Fibroblast of skin of left quadriceps (primary cell): ENCODE measurements at regions not wholly inside any gene's neighbourhood (a gene's known extent, or its start where the extent isn't known, plus 50 kb on each side); places are given as distances from the start of the nearest gene placed in this dataset.
A peak's percentile ranks its signal among the peaks of the same experiment; 100 is the strongest.
"Not testable (repeated sequence)": the region's sequence is repeated elsewhere in the genome, so short reads cannot be mapped to it uniquely, and the experiment has no call there.

Experiments
- DNase-seq, 2 experiments: peaks; one replicate each; pipeline ENCODE4 v3.0.0-alpha.2; 2013; ENCODE audit warnings: low read depth in 2 of 2

DNA sequence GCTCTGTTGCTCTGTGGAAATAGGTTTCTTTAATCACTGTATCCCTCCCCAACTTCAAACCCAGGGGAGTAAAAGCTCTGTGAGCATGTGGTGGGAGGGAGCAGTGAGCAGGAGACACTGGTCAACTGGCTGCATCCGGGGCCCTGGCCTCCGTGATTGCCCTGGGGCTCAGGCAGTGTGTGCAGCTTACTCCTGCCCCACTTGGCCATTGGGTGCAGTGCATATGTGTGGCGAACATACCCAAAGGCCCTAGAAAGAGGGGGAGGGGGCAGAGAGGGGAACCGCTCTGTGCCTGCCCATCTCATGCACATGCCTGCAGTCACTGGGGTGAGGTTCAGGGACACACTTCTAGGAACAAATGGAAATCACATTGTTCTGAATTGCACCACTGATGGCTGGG, 378.7 kb downstream of the ZBBX start:
- no peak for DNase-seq

DNA sequence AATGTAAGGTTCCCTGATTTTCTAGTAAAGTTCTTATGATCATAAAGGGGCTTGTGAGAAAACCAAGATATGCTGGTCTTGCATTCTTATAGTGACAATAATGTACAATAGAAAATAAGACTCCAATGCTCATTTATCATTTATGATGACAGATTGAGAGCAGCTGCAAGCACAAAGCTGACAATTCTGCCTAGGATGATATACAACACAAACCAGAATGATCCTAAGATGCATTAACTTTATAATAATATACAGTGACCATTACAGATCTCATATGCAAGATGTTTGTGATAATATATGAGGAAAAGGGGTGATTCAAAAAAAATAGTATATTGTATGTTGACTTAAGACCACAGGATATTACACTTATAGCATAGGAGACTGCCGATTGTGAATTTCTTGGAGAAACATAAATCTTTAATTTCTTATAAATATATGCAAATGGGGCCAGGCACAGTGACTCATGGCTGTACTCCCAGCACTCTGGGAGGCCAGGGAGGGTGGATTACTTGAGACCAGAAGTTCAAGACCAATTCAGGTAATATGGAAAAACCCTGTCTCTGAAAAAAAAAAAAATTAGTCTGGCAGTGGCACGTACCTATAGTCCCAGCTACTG, 387.0 kb downstream of the ZBBX start:
- DNase-seq, result no peak

DNA sequence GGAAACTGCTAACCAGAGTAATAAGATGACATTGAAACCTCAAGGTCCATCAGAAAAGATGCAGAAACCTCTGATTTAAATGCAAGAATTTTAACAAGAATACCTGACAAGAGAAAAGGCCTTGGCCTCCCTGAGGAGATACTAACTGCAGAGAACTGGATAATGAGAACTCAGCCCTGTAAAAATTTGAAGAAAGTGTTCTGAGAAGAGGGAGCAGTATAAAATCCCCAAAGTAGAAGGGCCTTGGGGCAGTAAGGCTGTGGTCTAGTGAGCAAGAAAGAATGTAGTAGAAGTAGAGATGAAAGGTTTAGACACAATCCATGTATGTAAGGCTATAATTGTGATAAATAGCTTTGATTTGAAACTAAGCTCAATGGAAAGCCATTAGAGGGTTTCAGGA, 394.1 kb downstream of the ZBBX start:
- DNase-seq, result no peak

GRCh38 chr3:166975796-166976195, 404.3 kb downstream of the ZBBX start:
- not testable (repeated sequence) for DNase-seq

DNA sequence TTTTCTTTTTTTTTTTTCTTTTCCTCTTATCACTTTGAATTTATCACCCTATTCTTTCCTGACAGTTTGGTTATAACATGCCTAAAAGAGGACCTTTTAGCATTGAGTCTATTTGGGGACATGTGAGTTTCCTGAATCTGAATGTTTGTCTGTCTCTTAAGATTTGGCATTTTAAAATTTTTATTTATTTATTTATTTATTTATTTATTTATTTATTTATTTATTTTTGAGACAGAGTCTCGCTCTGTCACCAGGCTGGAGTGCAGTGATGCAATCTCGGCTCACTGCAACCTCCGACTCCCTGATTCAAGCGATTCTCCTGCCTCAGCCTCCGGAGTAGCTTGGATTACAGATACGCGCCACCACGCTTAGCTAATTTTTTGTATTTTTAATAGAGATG, 412.4 kb downstream of the ZBBX start:
- not testable (repeated sequence) for DNase-seq

GRCh38 chr3:166962911-166963310, 417.2 kb downstream of the ZBBX start:
- no peak for DNase-seq

DNA sequence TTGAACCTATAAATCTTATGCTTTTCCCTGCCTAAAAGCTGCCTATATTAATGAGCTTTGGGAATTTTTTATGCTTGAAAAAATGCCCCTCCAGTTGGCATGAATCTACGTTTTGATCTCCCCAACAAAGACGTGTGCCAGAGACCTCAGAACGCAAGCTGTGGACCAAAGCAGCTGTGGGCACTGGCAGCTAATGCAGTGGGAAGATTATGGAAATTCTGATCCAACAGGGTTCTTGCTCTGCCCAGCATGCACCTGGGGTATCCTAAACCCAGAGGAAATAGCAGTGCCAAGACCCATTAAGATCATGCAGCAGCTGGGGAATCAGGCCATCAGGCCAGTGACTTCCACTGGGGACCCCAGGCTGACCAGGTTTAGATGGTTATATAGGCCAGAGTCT, 423.0 kb downstream of the ZBBX start:
- no peak for DNase-seq

DNA sequence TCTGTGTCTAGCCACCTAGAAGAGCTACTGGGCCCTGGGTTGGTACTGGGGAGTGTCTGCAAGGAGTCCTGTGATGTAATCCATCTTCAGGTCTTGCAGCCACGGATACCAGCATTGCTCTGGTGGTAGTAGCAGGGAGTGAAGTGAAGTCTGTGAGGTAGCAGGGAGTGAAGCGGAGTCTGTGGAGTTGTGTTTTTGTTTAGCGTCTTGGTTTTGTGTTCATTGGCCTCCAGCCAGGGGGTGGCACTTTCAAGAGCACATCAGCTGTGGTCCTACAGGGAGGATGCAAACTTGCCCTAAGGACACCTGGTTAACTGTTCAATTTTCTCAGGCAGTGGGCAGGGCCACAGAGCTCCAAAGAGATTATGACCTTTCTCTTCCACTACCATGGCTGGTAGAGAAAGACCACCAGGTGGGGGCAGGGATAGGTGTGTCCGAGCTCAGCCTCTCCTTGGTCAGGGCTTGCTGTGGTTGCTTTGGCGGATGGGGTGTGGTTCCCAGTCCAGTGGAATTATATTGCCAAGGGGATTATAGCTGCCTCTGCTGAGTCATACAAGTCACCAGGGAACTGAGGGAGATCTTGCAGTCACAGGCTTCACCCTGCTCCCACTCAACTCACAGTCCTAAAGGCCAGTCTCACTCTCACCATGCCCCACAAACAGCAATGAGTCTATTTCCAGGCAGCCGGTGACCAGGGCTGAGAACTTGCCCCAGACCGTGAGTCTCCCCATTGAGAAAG, 424.7 kb downstream of the ZBBX start:
- no peak for DNase-seq

GRCh38 chr3:166934879-166935278, 445.2 kb downstream of the ZBBX start:
- no peak for DNase-seq

GRCh38 chr3:166917437-166917836, 462.7 kb downstream of the ZBBX start:
- no peak for DNase-seq

- DNase-seq, result no peak
These were observed 477.7 kb downstream of the ZBBX start for GRCh38 chr3:166902374-166902773.

DNA sequence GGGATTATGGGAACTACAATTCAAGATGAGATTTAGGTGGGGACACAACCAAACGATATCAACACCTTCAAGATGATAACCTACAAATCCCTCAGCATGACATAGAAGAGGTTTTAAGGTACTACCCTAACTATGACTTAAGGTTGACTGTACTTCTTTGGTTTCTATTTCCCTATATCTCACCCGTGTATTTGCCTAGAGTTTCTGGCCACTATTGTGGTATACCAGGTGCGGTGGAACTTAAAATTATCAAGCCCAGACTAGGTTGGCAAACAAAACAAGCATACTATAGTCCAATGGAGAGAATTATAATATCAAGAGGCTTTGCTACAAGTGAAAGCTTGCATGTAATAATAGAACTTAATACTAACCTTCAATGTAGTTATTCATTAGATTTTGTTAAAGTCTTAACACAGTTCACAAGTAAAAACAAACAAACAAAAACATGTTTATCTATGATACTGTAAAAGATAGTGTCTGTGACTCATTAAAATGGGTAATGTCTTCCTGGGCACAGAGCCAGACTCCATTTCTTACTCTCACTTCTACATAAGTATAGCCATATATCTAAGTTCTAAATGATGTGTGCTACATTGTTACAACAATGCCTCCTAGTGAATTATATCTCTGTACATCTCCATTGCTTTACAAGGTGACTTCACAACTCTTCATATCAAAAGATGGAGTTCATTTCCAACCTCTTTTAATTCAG, 479.1 kb downstream of the ZBBX start:
- peak in 1 of 2 experiments; percentile 1 for DNase-seq

DNA sequence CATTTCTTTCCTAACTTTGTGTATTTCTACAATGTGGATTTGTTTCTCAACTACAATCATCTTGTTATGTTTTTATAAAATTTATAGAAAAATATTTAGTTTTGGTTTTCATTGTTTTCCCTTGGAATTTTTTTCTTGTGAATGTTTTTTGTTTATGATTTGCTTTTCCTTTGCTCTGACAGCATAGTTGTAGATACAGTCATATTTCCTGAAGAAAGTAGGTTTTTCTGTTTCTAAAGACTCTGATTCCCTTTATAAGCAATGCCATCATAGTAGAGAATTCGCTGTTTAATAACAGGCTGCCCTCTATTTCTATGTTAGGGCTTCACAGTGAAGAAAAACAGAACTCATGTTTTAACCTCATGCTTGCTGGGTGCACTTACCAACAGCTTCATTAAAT, 482.3 kb downstream of the ZBBX start:
- no peak for DNase-seq

DNA sequence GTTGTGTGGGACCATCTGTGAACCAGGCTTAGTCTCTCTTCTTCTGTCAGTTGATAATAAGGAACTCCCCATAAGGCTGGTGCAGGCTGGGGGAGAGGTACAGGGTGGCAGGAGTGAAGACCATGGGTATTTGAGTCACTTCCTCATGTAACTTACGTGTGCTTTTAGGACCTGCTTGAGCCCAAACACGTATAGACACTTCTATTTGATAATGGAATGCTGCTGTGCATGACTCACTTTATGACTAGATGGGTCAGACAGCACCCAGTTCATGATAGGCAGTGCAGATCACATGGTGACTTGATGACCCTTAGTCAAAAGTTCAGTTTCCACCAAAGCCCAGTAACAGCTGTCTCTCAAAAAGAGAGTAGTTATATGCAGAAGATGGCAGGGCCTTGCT, 490.9 kb downstream of the ZBBX start:
- no peak for DNase-seq

GRCh38 chr3:166879661-166880060, 500.4 kb downstream of the ZBBX start:
- no peak for DNase-seq

GRCh38 chr3:166877971-166878370, 502.1 kb downstream of the ZBBX start:
- DNase-seq, result no peak

GRCh38 chr3:166864473-166865467, 515.3 kb downstream of the ZBBX start:
- no peak for DNase-seq

- no peak for DNase-seq
These were observed 519.9 kb downstream of the ZBBX start for GRCh38 chr3:166860217-166860616.

DNA sequence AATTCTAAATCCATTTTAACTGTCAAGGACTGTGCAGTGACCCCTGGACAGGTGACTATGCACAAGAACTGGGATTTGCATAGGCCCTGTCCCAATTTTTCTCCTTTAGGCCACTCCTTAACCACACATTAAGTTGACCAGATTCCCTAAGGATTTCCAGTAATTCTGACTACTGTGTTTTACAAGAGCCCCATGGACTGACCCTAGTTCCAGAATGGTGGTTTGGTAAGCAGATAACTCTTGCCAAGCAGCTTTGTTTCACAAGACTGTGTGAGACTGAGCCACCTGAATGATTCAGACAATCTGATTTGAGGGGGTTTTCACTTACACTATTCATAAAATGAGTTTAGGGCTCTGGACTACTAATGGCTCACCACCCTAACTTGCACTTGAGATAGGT, 535.8 kb downstream of the ZBBX start:
- DNase-seq, result no peak

DNA sequence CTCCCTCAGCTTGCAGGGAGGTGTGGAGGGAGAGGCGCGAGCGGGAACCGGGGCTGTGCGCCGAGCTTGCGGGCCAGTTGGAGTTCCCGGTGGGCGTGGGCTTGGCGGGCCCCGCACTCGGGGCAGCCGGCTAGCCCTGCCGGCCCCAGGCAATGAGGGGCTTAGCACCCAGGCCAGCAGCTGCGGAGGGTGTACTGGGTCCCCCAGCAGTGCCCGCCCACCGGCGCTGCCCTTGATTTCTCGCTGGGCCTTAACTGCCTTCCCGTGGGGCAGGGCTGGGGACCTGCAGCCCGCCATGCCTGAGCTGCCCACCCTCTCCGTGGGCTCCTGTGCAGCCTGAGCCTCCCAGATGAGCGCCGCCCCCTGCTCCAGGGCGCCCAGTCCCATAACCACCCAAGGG, 537.3 kb downstream of the ZBBX start:
- not testable (repeated sequence) for DNase-seq

GRCh38 chr3:166837535-166837934, 542.6 kb downstream of the ZBBX start:
- no peak for DNase-seq

DNA sequence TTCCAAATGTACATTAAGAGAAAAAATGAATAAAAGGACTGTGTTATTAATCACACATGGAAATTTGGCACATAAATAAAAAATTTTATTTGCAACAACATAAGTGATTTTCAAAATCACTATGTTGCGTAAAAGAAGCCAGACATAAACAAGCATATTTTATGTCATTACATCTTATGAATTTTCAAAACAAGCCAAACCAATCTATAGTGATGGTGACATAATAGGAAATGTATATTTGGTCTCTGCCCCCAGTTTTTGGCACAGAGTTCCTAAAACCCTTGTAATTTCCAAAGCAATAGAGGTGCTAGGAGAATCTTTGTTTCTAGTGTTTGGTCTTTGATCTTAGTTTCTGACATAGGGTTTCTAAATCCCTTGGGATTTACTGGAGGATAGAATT, 543.3 kb downstream of the ZBBX start:
- no peak for DNase-seq
